PC-9 (cell line): ENCODE measurements at regions not wholly inside any gene's neighbourhood (a gene's known extent, or its start where the extent isn't known, plus 50 kb on each side); places are given as distances from the start of the nearest gene placed in this dataset.

ENCODE experiments used
- BruUV-seq: library from RNA; stranded (reverse); fragments of 400-500 nt; replicated peaks from 2 replicates; lab custom pipeline; 2021; lab: Mats Ljungman, UMichigan
- CTCF ChIA-PET: fragments of 300-600 bp; sonication (Branson Sonifier 250); formaldehyde crosslinking; loops from one replicate; lab custom pipeline; 2022; ENCODE audit warnings: antibody characterized with exemption; lab: Charles Lee
- POLR2A ChIA-PET: fragments of 300-600 bp; sonication (Branson Sonifier 250); formaldehyde crosslinking; loops from one replicate; lab custom pipeline; 2022; ENCODE audit warnings: antibody characterized with exemption; ENCODE audit not compliant: unreplicated experiment; lab: Charles Lee
- DNase-seq, 2 experiments: peaks; one replicate each; pipeline versions ENCODE4 v3.0.0 to v3.0.0-alpha.2; 2015 to 2022; ENCODE audit warnings: mixed read lengths in 1 of 2
- H2AFZ ChIP-seq: fragments of 200-600 bp; sonication (generic); 2 replicates; pipeline ENCODE4 v1.8.1; 2017; ENCODE audit warnings: antibody characterized with exemption
- H3F3A ChIP-seq: fragments of 200-600 bp; sonication (generic); 2 replicates; pipeline ENCODE4 v1.8.1; 2017; ENCODE audit warnings: antibody characterized with exemption, mild to moderate bottlenecking, low read depth; ENCODE audit not compliant: insufficient read depth
- H3K27ac ChIP-seq: fragments of 200-600 bp; sonication (generic); 2 replicates; pipeline ENCODE4 v1.6.1; 2016; ENCODE audit warnings: mixed run types
- H3K27me3 ChIP-seq: fragments of 200-600 bp; sonication (generic); 2 replicates; pipeline ENCODE4 v1.6.1; 2016; ENCODE audit warnings: low read depth, mixed run types; ENCODE audit not compliant: insufficient read depth
- H3K36me3 ChIP-seq: fragments of 200-600 bp; sonication (generic); 2 replicates; pipeline ENCODE4 v1.6.1; 2016; ENCODE audit warnings: low read depth, mixed run types
- H3K4me1 ChIP-seq: fragments of 200-600 bp; sonication (generic); replicated peaks from 2 replicates; pipeline ENCODE4 v1.6.1; 2016; ENCODE audit warnings: mixed run types; ENCODE audit not compliant: insufficient read depth
- H3K4me2 ChIP-seq: fragments of 200-600 bp; sonication (generic); 2 replicates; pipeline ENCODE4 v1.6.1; 2017; ENCODE audit warnings: mixed run types
- H3K4me3 ChIP-seq: fragments of 200-600 bp; sonication (generic); 2 replicates; pipeline ENCODE4 v1.6.1; 2016; ENCODE audit warnings: mixed run types
- H3K79me2 ChIP-seq: fragments of 200-600 bp; sonication (generic); 2 replicates; pipeline ENCODE4 v1.6.1; 2017; ENCODE audit warnings: low read depth, mixed run types
- H3K9me2 ChIP-seq: fragments of 200-600 bp; sonication (generic); 2 replicates; pipeline ENCODE4 v1.8.1; 2017; ENCODE audit warnings: mild to moderate bottlenecking; ENCODE audit not compliant: insufficient read depth
- H3K9me3 ChIP-seq: fragments of 200-600 bp; sonication (generic); 2 replicates; pipeline ENCODE4 v1.8.1; 2016; ENCODE audit warnings: low read depth; ENCODE audit not compliant: insufficient read depth
- H4K20me1 ChIP-seq: fragments of 200-600 bp; sonication (generic); 2 replicates; pipeline ENCODE4 v1.8.1; 2017; ENCODE audit not compliant: insufficient read depth
- EZH2 ChIP-seq: fragments of 200-600 bp; sonication (generic); IDR thresholded peaks from 2 replicates; pipeline ENCODE4 v1.8.0; 2017; ENCODE audit warnings: antibody characterized with exemption, low read depth
- intact Hi-C: fragments of 100-400 bp; cut with micrococcal nuclease; formaldehyde crosslinking; loops from one replicate; pipeline ENCODE4 v1.10.0; 2022; ENCODE audit not compliant: unreplicated experiment
- TF ChIP-seq, protein P1 (sequence below): fragments of 200-600 bp; sonication (generic); conservative IDR thresholded peaks from 2 replicates; pipeline ENCODE4 v1.6.1; 2017; ENCODE audit warnings: mixed run types, antibody characterized with exemption, mild to moderate bottlenecking, moderate library complexity

DNA sequence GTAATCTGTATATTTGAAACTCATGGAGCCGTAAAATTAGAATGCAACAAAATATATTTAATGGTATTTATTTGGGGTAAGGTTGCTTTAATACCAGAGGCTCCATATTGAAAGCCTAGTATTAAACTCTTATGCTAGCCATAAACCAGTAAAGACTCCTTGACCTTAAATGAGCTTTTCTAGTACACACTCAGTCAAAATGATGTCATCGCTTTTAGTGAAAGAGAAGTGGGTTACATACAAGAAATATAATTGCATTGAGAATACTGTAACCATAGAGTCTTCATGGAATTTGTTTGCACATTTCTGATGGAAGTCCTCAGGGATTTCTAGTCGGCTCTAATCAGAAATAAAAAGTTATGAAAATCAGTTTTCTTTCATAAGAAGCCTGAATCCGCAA lies 757.6 kb downstream of the GBE1 start:
- ChIA-PET CTCF (no interaction called here), POLR2A (no interaction called here)
- intact Hi-C loops: no loop called here
- Histone ChIP-seq H3K27ac (no peak overlapping the region), H3K9me3 (no peaks in the 10 kb centered on the region), H3K36me3 (no peaks in the 10 kb centered on the region), H3F3A (no peaks in the 10 kb centered on the region), H4K20me1 (no peaks in the 10 kb centered on the region), H3K4me3 (no peak overlapping the region), H3K79me2 (no peaks in the 10 kb centered on the region), H3K4me1 (no peaks in the 10 kb centered on the region), H3K4me2 (no peak overlapping the region), H3K27me3 (no peaks in the 10 kb centered on the region), H3K9me2 (no peaks in the 10 kb centered on the region), H2AFZ (no peak overlapping the region)
- no TSS peak for BruUV-seq
- DNase-seq: no peak
- TF ChIP-seq, protein P1, sequence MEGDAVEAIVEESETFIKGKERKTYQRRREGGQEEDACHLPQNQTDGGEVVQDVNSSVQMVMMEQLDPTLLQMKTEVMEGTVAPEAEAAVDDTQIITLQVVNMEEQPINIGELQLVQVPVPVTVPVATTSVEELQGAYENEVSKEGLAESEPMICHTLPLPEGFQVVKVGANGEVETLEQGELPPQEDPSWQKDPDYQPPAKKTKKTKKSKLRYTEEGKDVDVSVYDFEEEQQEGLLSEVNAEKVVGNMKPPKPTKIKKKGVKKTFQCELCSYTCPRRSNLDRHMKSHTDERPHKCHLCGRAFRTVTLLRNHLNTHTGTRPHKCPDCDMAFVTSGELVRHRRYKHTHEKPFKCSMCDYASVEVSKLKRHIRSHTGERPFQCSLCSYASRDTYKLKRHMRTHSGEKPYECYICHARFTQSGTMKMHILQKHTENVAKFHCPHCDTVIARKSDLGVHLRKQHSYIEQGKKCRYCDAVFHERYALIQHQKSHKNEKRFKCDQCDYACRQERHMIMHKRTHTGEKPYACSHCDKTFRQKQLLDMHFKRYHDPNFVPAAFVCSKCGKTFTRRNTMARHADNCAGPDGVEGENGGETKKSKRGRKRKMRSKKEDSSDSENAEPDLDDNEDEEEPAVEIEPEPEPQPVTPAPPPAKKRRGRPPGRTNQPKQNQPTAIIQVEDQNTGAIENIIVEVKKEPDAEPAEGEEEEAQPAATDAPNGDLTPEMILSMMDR: no peak
- TF ChIP-seq EZH2: no peak

- Histone ChIP-seq H3K4me2 (no peak overlapping the region), H3K4me1 (no peaks in the 10 kb centered on the region), H3K9me3 (no peaks in the 10 kb centered on the region), H3K27ac (no peak overlapping the region), H3K79me2 (no peaks in the 10 kb centered on the region), H2AFZ (no peak overlapping the region), H3K27me3 (no peaks in the 10 kb centered on the region), H4K20me1 (no peaks in the 10 kb centered on the region), H3K36me3 (no peaks in the 10 kb centered on the region), H3K9me2 (no peaks in the 10 kb centered on the region), H3K4me3 (no peak overlapping the region), H3F3A (no peaks in the 10 kb centered on the region)
- ChIA-PET CTCF (no interaction called here), POLR2A (no interaction called here)
- BruUV-seq: no TSS peak
- no peak for TF ChIP-seq EZH2
- TF ChIP-seq, protein P1: no peak
- intact Hi-C loops: no loop called here
- DNase-seq: no peak
Observed at GRCh38 chr3:81003008-81003645, 758.3 kb downstream of the GBE1 start.

GRCh38 chr3:80999481-80999880 lies 762.0 kb downstream of the GBE1 start:
- H2AFZ ChIP-seq: no peak overlapping the region
- no peak overlapping the region for H3K27ac ChIP-seq
- ChIA-PET CTCF (no interaction called here), POLR2A (no interaction called here)
- H3K9me2 ChIP-seq: no peaks in the 10 kb centered on the region
- TF ChIP-seq, protein P1: no peak
- TF ChIP-seq EZH2: no peak
- H4K20me1 ChIP-seq: no peaks in the 10 kb centered on the region
- intact Hi-C loops: no loop called here
- no peaks in the 10 kb centered on the region for H3F3A ChIP-seq
- no peaks in the 10 kb centered on the region for H3K9me3 ChIP-seq
- no peaks in the 10 kb centered on the region for H3K79me2 ChIP-seq
- H3K36me3 ChIP-seq: no peaks in the 10 kb centered on the region
- no peak overlapping the region for H3K4me2 ChIP-seq
- BruUV-seq: no TSS peak
- no peak for DNase-seq
- no peak overlapping the region for H3K4me3 ChIP-seq
- H3K4me1 ChIP-seq: no peaks in the 10 kb centered on the region
- H3K27me3 ChIP-seq: no peaks in the 10 kb centered on the region
